Activated CD4-positive, CD25-positive, alpha-beta regulatory T cell treated with anti-CD3 and anti-CD28 coated beads, Interleukin-2, amount 50 U/mL, for 16 hours (primary cell): ENCODE measurements at regions not wholly inside any gene's neighbourhood (a gene's known extent, or its start where the extent isn't known, plus 50 kb on each side); places are given as distances from the start of the nearest gene placed in this dataset.

Source experiments
- DNase-seq: peaks from one replicate; pipeline ENCODE4 v3.0.0-alpha.2; 2020; ENCODE audit warnings: low read depth, low spot score

DNA sequence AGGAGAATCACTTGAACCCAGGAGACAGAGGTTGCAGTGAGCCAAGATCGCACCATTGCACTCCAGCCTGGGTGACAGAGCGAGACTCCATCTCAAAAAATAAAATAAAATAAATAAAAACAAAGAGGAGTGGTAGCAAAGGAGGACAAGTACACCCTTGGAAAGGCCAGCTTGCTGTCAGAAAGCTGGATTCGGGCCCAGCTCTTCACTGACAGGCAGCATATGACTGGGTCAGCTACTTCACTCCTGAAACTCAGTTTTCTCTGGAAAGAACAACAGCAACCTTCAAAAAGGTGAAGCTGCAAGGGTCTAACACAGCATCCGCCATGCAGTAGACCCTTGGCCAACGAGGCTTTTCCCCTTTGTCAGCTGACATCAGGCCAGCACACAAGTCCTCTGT lies 156.0 kb upstream of the TIAM1 start:
- DNase-seq: no peak

DNA sequence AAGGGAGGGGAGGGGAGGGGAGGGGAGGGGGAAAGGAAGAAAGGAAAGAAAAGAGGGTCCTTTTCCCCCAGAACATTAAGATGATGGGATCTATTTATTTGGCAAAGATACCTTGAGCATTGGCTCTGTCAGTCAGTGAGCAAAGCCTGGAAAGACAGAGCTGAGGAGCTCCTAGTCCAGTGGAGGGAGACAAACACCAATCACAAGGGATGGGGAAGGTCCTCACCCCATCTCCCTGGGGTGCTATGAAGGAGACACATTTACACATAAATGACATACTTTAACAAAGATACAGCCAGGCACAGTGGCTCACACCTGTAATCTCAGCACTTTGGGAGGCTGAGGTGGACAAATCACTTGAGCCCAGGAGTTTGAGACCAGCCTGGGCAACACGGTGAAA lies 154.9 kb upstream of the TIAM1 start:
- no peak for DNase-seq

GRCh38 chr21:31497914-31498313 lies 153.9 kb upstream of the TIAM1 start:
- no peak for DNase-seq

GRCh38 chr21:31493350-31493880 lies 149.4 kb upstream of the TIAM1 start:
- DNase-seq: no peak

DNA sequence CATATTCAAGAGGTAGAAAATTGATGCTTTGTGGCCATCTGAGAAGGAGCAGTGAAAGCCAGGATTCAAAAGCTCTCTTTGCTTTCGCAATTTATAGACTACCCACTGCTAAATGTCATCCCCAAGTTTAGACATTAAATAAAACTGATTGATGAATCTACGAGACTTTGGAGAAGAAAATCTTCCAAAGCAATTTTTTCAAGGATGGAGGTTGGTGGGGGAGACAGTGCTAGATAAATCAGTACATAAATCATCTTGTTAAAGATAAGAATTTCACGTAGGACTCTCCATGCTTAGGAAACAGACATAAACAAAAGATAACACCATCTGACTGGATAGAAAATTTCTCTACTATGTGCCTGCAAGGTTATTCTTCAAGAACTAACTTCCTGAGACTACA lies 147.6 kb upstream of the TIAM1 start:
- DNase-seq: no peak

DNA sequence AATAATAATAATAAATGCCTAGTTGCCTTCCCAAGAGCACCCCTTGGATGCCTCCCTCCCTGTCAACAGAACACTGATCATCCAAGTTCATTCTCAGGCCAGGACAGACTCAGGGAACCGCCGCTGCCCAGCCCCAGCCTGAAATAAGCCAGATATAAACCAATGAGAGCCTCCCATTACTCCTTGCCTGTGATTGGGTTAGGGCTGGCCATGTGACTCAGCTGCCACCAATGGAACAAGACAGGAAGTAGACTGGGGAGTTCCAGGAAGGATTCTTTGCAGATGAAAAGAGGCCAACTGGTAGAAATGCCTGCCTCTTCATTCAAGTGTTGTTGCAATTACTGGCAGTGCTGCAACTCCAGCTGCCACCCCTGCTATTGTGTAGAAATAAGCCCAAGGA lies 146.4 kb upstream of the TIAM1 start:
- no peak for DNase-seq

DNA sequence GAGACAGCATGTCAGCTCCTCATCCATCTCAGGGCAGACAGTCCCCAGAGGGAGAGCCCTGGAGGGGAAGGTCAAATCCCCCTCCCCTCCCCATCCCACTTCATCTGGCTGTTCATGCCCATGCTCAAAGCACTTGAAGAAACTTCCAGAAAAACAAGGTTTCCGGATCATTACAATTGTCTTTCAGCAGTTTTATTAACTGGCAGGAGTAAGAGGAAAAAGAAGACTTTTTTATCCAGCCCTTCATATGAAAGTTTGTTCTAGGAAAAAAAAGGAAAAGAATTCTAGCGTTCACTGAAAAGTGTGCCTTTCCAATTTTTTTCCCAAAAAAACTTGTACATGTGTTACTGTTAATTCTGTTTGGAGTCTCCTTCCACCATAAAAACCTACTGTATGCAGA lies 145.7 kb upstream of the TIAM1 start:
- DNase-seq: no peak

DNA sequence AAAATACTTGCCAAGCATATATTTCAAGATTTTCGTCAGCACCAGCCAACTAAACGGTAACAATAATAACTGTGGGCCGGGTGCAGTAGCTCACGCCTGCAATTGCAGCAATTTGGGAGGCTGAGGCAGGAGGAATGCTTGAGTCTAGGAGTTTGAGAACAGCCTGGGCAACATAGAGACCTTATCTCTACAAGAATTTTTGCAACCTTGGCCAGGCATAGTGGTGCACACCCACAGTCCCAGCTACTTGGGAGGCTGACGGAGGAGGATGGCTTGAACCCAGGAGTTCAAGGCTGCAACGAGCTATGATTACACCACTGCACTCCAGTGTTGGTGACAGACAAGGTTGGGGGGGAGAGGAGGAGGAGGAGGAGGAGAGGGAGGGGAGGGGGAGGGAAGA lies 145.0 kb upstream of the TIAM1 start:
- no peak for DNase-seq

DNA sequence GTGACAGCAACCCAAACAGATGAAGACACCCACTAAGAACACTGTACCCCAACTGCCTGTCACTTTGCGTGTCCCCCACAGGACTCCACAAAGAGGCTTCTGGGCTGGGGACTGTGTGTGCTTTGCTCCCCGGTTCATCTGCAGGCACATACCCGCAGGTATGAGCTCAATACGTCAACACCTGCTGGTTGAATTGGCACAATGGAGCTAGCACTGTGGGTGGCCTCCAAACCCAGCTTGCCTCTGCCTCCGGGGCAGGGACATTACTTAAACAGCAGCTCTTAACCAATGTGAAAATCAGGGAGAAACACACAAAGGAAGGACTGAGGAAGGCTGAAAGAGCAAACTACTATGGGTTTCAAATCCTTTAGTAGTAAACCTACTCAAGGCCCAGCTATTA lies 140.2 kb upstream of the TIAM1 start:
- no peak for DNase-seq

DNA sequence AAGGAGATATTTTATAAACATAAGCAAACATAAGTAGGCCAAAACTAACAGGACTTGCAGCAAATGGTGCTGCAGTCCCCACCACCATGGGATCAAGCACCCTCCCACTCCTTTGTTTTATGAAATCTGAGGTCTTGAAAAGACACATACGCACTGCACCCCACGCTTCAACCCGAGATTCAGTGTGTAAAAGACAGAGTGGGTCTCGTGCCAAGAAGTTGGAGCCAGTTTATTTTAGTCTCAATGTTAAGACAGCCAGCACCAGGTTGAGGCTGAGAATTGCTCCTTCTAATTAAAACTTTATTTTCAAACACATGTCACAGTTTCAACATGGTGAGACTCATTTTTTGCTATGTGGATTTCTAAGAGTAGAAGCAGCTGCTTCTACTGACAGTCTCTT lies 139.1 kb upstream of the TIAM1 start:
- no peak for DNase-seq

GRCh38 chr21:31482460-31482859 lies 138.4 kb upstream of the TIAM1 start:
- DNase-seq: no peak

GRCh38 chr21:31480228-31480627 lies 136.2 kb upstream of the TIAM1 start:
- DNase-seq: no peak

DNA sequence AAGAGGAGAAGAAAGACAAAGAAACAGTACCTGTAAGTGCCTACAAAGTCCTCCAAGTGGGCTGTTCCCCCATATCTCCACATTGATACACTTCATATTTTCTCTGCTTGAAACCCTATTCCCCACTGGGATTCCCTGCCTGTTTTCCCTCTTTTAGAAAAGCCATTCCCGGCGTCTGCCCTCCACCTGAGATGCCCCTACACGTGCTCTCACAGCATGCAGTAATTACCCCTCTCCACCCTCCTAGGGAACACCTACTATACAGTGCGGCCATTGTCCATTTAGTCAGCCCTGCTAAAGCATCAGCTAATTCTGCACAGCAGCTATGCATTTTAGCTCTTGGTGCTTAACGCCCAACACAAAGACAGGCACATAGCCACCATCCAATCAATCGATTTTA lies 135.7 kb upstream of the TIAM1 start:
- no peak for DNase-seq

DNA sequence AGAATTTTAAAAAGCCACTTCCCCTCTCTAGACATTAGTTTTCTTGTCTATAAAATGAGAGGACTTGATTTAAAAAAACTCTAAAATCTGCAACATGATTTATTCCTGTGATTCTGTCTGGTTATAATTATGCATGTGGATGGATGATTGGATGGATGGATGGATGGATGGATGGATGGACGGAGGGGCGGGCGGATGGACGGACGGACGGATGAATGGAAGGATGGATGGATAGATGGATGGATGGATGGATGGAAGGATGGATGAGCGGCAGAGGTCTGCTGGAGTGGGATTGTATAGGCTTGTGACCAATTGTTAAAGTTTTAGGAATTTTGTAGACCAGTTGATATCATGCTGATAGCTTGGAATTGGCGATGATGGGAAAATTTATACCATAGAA lies 135.2 kb upstream of the TIAM1 start:
- DNase-seq: no peak

GRCh38 chr21:31476263-31477022 lies 132.4 kb upstream of the TIAM1 start:
- DNase-seq: no peak

- DNase-seq: no peak
Observed at GRCh38 chr21:31475223-31475622, 131.2 kb upstream of the TIAM1 start.

- DNase-seq: no peak
Observed at GRCh38 chr21:31473685-31474345, 129.8 kb upstream of the TIAM1 start.

- DNase-seq: no peak
Observed at GRCh38 chr21:31471865-31472264, 127.8 kb upstream of the TIAM1 start.

- no peak for DNase-seq
Observed at GRCh38 chr21:31470896-31471694, 127.0 kb upstream of the TIAM1 start.

DNA sequence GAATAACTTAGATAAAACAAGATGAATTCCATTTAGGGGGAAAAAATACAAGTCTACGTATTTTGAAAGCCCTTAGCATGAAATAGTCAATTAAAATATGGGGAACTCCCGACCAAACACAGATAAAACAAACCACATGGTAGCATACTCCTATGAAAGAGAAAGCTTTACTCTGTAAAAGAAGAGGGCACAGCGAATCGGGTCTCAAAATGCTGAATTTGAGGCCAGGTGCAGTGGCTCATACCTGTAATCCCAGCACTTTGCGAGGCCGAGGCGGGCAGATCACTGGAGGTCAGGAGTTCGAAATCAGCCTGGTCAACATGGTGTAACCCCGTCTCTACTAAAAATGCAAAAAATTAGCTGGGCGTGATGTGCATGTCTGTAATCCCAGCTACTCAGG lies 116.9 kb upstream of the TIAM1 start:
- no peak for DNase-seq

- no peak for DNase-seq
Observed at GRCh38 chr21:31459457-31459856, 115.4 kb upstream of the TIAM1 start.

- DNase-seq: no peak
Observed at GRCh38 chr21:31457675-31458074, 113.6 kb upstream of the TIAM1 start.
